ENCODE measurements at regions not wholly inside any gene's neighbourhood (a gene's known extent, or its start where the extent isn't known, plus 50 kb on each side); places are given as distances from the start of the nearest gene placed in this dataset.

DNA sequence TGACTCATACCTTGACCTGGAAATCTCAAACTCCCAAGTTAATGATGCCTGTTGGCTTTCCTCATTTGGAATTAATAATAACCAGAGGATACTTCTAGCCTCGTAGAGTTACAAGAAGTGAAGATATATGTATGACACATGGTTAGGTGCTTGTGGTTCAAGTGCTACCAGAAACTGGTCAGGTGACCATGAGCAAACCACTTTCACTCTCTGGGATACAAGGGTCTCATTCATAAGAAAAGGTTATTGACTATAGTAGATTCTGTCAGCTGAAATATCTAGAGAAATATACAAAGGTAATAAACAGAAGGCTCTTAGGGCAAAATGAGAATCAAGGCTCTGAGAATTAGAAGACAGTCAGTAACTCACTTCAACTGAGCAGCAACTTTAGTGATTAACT is 233.3 kb downstream of the KCNA4 start:
- Histone ChIP-seq H3K27me3 (ENCODE audit: control insufficient read depth, insufficient read depth, low read length) (no peaks in the 10 kb centered on the region), H3K9ac (ENCODE audit: low read depth, low read length) (no peak overlapping the region), H3K36me3 (ENCODE audit: control insufficient read depth, insufficient read depth, low read length) (no peaks in the 10 kb centered on the region), H3K4me1 (ENCODE audit: control insufficient read depth, insufficient read depth, low read length) (no peaks in the 10 kb centered on the region), H3K4me3 (ENCODE audit: low read depth, low read length) (no peak overlapping the region), H3K9me3 (ENCODE audit: control insufficient read depth, insufficient read depth, low read length) (no peaks in the 10 kb centered on the region), H3K27ac (ENCODE audit: low read depth, low read length) (no peak overlapping the region)

DNA sequence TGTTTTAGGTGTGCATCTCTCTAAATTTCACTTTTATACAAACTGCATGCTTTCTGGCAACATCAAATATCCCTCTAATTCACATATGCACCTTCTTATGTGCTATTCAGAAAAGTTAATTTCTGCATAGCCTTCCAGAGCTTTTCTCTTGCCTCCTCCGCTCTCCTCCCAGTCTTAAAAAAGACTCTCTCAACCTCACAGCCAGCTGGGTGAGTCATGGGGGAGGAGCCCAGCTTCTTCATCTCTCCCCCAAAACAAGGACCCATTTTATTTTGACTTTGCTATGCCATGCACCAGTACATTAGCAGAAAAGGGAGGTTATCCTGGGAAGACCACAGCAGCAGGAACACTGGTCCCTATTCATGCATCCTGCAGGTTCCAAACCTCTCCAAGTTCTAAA is 234.4 kb downstream of the KCNA4 start:
- H3K9me3 ChIP-seq (ENCODE audit: control insufficient read depth, insufficient read depth, low read length): no peaks in the 10 kb centered on the region
- H3K4me3 ChIP-seq (ENCODE audit: low read depth, low read length): no peak overlapping the region
- H3K36me3 ChIP-seq (ENCODE audit: control insufficient read depth, insufficient read depth, low read length): no peaks in the 10 kb centered on the region
- H3K4me1 ChIP-seq (ENCODE audit: control insufficient read depth, insufficient read depth, low read length): no peaks in the 10 kb centered on the region
- H3K27me3 ChIP-seq (ENCODE audit: control insufficient read depth, insufficient read depth, low read length): no peaks in the 10 kb centered on the region
- no peak overlapping the region for H3K27ac ChIP-seq (ENCODE audit: low read depth, low read length)
- H3K9ac ChIP-seq (ENCODE audit: low read depth, low read length): no peak overlapping the region

DNA sequence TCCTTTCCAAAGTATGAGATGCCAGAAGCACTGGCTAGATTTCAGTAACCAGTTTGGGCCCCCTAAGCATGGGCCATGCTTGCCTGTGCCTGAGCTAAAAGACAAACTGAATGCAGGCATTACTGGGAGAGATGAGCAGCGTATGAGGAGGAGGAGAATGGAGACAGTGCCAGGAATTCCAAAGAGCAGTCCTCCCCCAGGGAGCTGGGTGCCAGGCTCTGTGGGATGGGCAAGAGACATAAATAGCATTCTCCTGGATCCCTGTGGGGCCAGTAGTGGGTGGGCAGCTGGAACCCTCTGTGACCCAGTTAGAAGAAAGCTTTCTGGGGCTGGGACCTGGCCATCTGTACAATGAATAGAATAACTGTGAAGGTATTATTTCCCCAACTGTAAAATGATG is 235.6 kb downstream of the KCNA4 start:
- Histone ChIP-seq H3K9me3 (ENCODE audit: control insufficient read depth, insufficient read depth, low read length) (no peaks in the 10 kb centered on the region), H3K9ac (ENCODE audit: low read depth, low read length) (no peak overlapping the region), H3K36me3 (ENCODE audit: control insufficient read depth, insufficient read depth, low read length) (no peaks in the 10 kb centered on the region), H3K4me3 (ENCODE audit: low read depth, low read length) (no peak overlapping the region), H3K27me3 (ENCODE audit: control insufficient read depth, insufficient read depth, low read length) (no peaks in the 10 kb centered on the region), H3K27ac (ENCODE audit: low read depth, low read length) (no peak overlapping the region), H3K4me1 (ENCODE audit: control insufficient read depth, insufficient read depth, low read length) (no peaks in the 10 kb centered on the region)

GRCh38 chr11:29780756-29781155 is 236.1 kb downstream of the KCNA4 start:
- H3K4me3 ChIP-seq (ENCODE audit: low read depth, low read length): no peak overlapping the region
- H3K4me1 ChIP-seq (ENCODE audit: control insufficient read depth, insufficient read depth, low read length): no peaks in the 10 kb centered on the region
- no peaks in the 10 kb centered on the region for H3K36me3 ChIP-seq (ENCODE audit: control insufficient read depth, insufficient read depth, low read length)
- H3K9me3 ChIP-seq (ENCODE audit: control insufficient read depth, insufficient read depth, low read length): no peaks in the 10 kb centered on the region
- no peak overlapping the region for H3K27ac ChIP-seq (ENCODE audit: low read depth, low read length)
- no peak overlapping the region for H3K9ac ChIP-seq (ENCODE audit: low read depth, low read length)
- no peaks in the 10 kb centered on the region for H3K27me3 ChIP-seq (ENCODE audit: control insufficient read depth, insufficient read depth, low read length)

- Histone ChIP-seq H3K9me3 (ENCODE audit: control insufficient read depth, insufficient read depth, low read length) (peaks cover 9% of the 10 kb centered on the region), H3K9ac (ENCODE audit: low read depth, low read length) (no peak overlapping the region), H3K4me3 (ENCODE audit: low read depth, low read length) (no peak overlapping the region), H3K27ac (ENCODE audit: low read depth, low read length) (no peak overlapping the region), H3K36me3 (ENCODE audit: control insufficient read depth, insufficient read depth, low read length) (no peaks in the 10 kb centered on the region), H3K4me1 (ENCODE audit: control insufficient read depth, insufficient read depth, low read length) (no peaks in the 10 kb centered on the region), H3K27me3 (ENCODE audit: control insufficient read depth, insufficient read depth, low read length) (no peaks in the 10 kb centered on the region)
Measured at GRCh38 chr11:29773656-29774264, 243.1 kb downstream of the KCNA4 start.

- Histone ChIP-seq H3K27ac (ENCODE audit: low read depth, low read length) (no peak overlapping the region), H3K36me3 (ENCODE audit: control insufficient read depth, insufficient read depth, low read length) (no peaks in the 10 kb centered on the region), H3K27me3 (ENCODE audit: control insufficient read depth, insufficient read depth, low read length) (no peaks in the 10 kb centered on the region), H3K4me3 (ENCODE audit: low read depth, low read length) (no peak overlapping the region), H3K4me1 (ENCODE audit: control insufficient read depth, insufficient read depth, low read length) (no peaks in the 10 kb centered on the region), H3K9ac (ENCODE audit: low read depth, low read length) (no peak overlapping the region), H3K9me3 (ENCODE audit: control insufficient read depth, insufficient read depth, low read length) (peaks cover 9% of the 10 kb centered on the region; the same call in 1 of the 2 replicates)
Measured at GRCh38 chr11:29756871-29757270, 260.0 kb downstream of the KCNA4 start.

GRCh38 chr11:29755474-29755873 is 261.4 kb downstream of the KCNA4 start:
- Histone ChIP-seq H3K36me3 (ENCODE audit: control insufficient read depth, insufficient read depth, low read length) (no peaks in the 10 kb centered on the region), H3K27ac (ENCODE audit: low read depth, low read length) (no peak overlapping the region), H3K4me1 (ENCODE audit: control insufficient read depth, insufficient read depth, low read length) (no peaks in the 10 kb centered on the region), H3K9me3 (ENCODE audit: control insufficient read depth, insufficient read depth, low read length) (peaks cover 9% of the 10 kb centered on the region; the same call in 1 of the 2 replicates), H3K9ac (ENCODE audit: low read depth, low read length) (no peak overlapping the region), H3K4me3 (ENCODE audit: low read depth, low read length) (no peak overlapping the region), H3K27me3 (ENCODE audit: control insufficient read depth, insufficient read depth, low read length) (no peaks in the 10 kb centered on the region)

DNA sequence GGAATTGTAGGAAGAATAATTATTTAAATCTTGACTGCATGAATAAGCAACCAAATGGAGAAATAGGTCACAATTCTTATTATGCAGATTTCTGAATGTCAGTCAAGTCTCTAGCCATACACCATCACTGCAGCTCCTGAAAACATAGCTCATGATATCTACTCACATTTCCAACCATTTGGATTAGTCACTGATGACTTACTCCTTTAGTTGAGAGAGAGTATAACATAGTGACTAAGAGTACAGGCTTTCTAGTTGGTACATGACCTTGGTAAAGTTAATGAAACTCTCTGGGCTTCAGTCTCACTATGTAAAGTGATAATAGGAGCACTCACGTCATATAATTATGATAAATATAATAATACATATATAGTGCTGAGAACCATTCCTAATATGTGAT is 265.2 kb downstream of the KCNA4 start:
- Histone ChIP-seq H3K36me3 (ENCODE audit: control insufficient read depth, insufficient read depth, low read length) (no peaks in the 10 kb centered on the region), H3K9ac (ENCODE audit: low read depth, low read length) (no peak overlapping the region), H3K4me1 (ENCODE audit: control insufficient read depth, insufficient read depth, low read length) (no peaks in the 10 kb centered on the region), H3K27me3 (ENCODE audit: control insufficient read depth, insufficient read depth, low read length) (no peaks in the 10 kb centered on the region), H3K9me3 (ENCODE audit: control insufficient read depth, insufficient read depth, low read length) (peaks cover 2% of the 10 kb centered on the region; the same call in 1 of the 2 replicates), H3K4me3 (ENCODE audit: low read depth, low read length) (no peak overlapping the region), H3K27ac (ENCODE audit: low read depth, low read length) (no peak overlapping the region)

- H3K27me3 ChIP-seq (ENCODE audit: control insufficient read depth, insufficient read depth, low read length): no peaks in the 10 kb centered on the region
- H3K9me3 ChIP-seq (ENCODE audit: control insufficient read depth, insufficient read depth, low read length): no peaks in the 10 kb centered on the region
- H3K9ac ChIP-seq (ENCODE audit: low read depth, low read length): no peak overlapping the region
- no peaks in the 10 kb centered on the region for H3K4me1 ChIP-seq (ENCODE audit: control insufficient read depth, insufficient read depth, low read length)
- no peaks in the 10 kb centered on the region for H3K36me3 ChIP-seq (ENCODE audit: control insufficient read depth, insufficient read depth, low read length)
- H3K4me3 ChIP-seq (ENCODE audit: low read depth, low read length): no peak overlapping the region
- H3K27ac ChIP-seq (ENCODE audit: low read depth, low read length): no peak overlapping the region
Measured at GRCh38 chr11:29750392-29750791, 266.4 kb downstream of the KCNA4 start.

DNA sequence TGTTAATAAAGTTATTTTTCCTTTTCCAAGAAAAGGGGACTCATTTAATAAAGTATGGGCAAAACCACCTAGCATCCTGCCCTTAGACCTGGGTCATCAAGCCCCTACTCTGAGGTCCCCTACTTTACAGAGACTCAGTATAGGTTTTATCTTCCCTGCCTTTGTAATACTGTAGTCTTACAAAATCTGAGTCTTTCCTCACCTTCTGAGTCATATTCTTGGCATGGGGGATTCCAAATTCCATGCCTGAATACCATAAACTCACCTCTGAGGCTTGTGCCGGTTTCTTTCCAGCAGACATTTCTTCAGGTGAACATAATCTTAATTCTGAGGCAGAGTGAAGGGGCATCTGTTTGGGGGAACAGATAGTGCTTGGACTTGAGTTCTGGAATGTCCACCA is 282.5 kb downstream of the KCNA4 start:
- no peaks in the 10 kb centered on the region for H3K4me1 ChIP-seq (ENCODE audit: control insufficient read depth, insufficient read depth, low read length)
- 0 out of 2 replicates have a peak, but pooled peaks cover 3% of the 10 kb centered on the region for H3K9me3 ChIP-seq (ENCODE audit: control insufficient read depth, insufficient read depth, low read length)
- H3K4me3 ChIP-seq (ENCODE audit: low read depth, low read length): no peak overlapping the region

GRCh38 chr11:29713831-29714320 is 303.0 kb downstream of the KCNA4 start:
- Histone ChIP-seq H3K4me1 (ENCODE audit: control insufficient read depth, insufficient read depth, low read length) (no peaks in the 10 kb centered on the region), H3K27me3 (ENCODE audit: control insufficient read depth, insufficient read depth, low read length) (no peaks in the 10 kb centered on the region), H3K4me3 (ENCODE audit: low read depth, low read length) (no peak overlapping the region), H3K9ac (ENCODE audit: low read depth, low read length) (no peak overlapping the region), H3K9me3 (ENCODE audit: control insufficient read depth, insufficient read depth, low read length) (no peaks in the 10 kb centered on the region), H3K27ac (ENCODE audit: low read depth, low read length) (no peak overlapping the region), H3K36me3 (ENCODE audit: control insufficient read depth, insufficient read depth, low read length) (no peaks in the 10 kb centered on the region)

More for the DNA sequence above, 282.5 kb downstream of the KCNA4 start:
- H3K27ac ChIP-seq (ENCODE audit: low read depth, low read length): no peak overlapping the region
- H3K36me3 ChIP-seq (ENCODE audit: control insufficient read depth, insufficient read depth, low read length): no peaks in the 10 kb centered on the region
- no peak overlapping the region for H3K9ac ChIP-seq (ENCODE audit: low read depth, low read length)
- H3K27me3 ChIP-seq (ENCODE audit: control insufficient read depth, insufficient read depth, low read length): no peaks in the 10 kb centered on the region
